ENCODE measurements at regions not wholly inside any gene's neighbourhood (a gene's known extent, or its start where the extent isn't known, plus 50 kb on each side); places are given as distances from the start of the nearest gene placed in this dataset.

DNA sequence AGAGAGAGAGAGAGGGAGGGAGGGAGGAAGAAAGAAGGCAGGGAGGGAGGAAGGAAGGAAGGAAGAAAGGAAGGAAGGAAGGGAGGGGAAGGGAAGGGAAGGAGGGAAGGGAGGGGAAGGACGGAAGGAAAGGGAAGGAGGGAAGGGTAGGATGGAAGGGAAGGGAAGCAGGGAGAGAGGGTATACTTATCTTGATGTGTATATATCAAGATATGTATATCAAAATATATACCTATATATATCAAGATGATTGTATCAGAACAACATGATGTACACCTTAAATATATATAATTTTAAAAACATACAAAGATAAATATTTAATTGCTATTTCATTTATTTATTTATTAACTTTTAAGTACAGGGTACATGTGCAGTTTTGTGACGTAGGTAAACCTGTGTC is 96.8 kb upstream of the ADAMTS16 start:
- no peak for FAIRE-seq
- H3K4me2 ChIP-seq (ENCODE audit: insufficient read depth, low read length), result no peak overlapping the region
- no peaks in the 10 kb centered on the region for H3K79me2 ChIP-seq (ENCODE audit: control insufficient read depth, insufficient read depth, low read length)
- H3K9ac ChIP-seq (replicated peaks; ENCODE audit: extremely low read depth, insufficient read depth, low read length), result no peak overlapping the region
- peaks cover 3% of the 10 kb centered on the region for H3K9me3 ChIP-seq (replicated peaks; ENCODE audit: control insufficient read depth, insufficient read depth, low read length)
- H2AFZ ChIP-seq (ENCODE audit: low read depth, low read length), result no peak overlapping the region
- intact Hi-C loops (cut with micrococcal nuclease) (no loop called here), dilution Hi-C loops (cut with MboI; ENCODE audit: extremely low pct_ligation_motif_present, low sequenced_read_pairs) (no loop called here)
- no peaks in the 10 kb centered on the region for H3K4me1 ChIP-seq (ENCODE audit: control insufficient read depth, extremely low read depth, insufficient read depth, low read length)
- no peaks in the 10 kb centered on the region for H3K27me3 ChIP-seq (ENCODE audit: control insufficient read depth in 2 of 2, insufficient read depth in 2 of 2, low read length in 2 of 2)
- no peak overlapping the region for H3K27ac ChIP-seq (ENCODE audit: insufficient read depth, low read depth, low read length)
- no peaks in the 10 kb centered on the region for H3K36me3 ChIP-seq (ENCODE audit: control insufficient read depth in 2 of 2, extremely low read depth in 1 of 2, insufficient read depth in 2 of 2, low read length in 2 of 2)
- no peak for DNase-seq (ENCODE audit: low read depth, low spot score)
- no peak overlapping the region for H3K4me3 ChIP-seq (replicated peaks in 1 of 3; ENCODE audit: insufficient read depth in 1 of 3, low read depth in 1 of 3, low read length in 3 of 3)
- POLR2A ChIA-PET, result no interaction called here
- no peaks in the 10 kb centered on the region for H3K9me1 ChIP-seq (replicated peaks; ENCODE audit: control insufficient read depth, extremely low read depth, insufficient read depth, low read length)
- TF ChIP-seq POLR2AphosphoS5 (IDR thresholded peaks at IDR 0.05; ENCODE audit: insufficient read depth, low read depth, low read length) (no peak), MAX (IDR thresholded peaks at IDR 0.05; ENCODE audit: insufficient read depth, insufficient read length) (no peak), JUN (IDR thresholded peaks at IDR 0.05; ENCODE audit: borderline replicate concordance, insufficient read depth, insufficient read length, low read depth) (no peak), EZH2 (IDR thresholded peaks at IDR 0.05; ENCODE audit: borderline replicate concordance, low read depth, low read length, severe bottlenecking) (no peak), CTCF (IDR thresholded peaks at IDR 0.05; ENCODE audit: extremely low read depth in 1 of 2, insufficient read depth in 1 of 2, low read depth in 1 of 2, low read length in 2 of 2) (no peak), POLR2A (IDR thresholded peaks at IDR 0.05; ENCODE audit: low read depth, low read length) (no peak), MYC (IDR thresholded peaks at IDR 0.05; ENCODE audit: low read depth, low read length) (no peak), GATA2 (IDR thresholded peaks at IDR 0.05; ENCODE audit: insufficient read depth, insufficient read length, low read depth, low read length) (no peak), FOS (IDR thresholded peaks at IDR 0.05; ENCODE audit: borderline replicate concordance, insufficient read depth, low read length) (no peak)
- no peaks in the 10 kb centered on the region for H4K20me1 ChIP-seq (replicated peaks; ENCODE audit: control insufficient read depth, extremely low read depth, insufficient read depth, low read length)
- no TSS peak for BruUV-seq (replicated peaks)
- CTCF ChIA-PET, result no interaction called here
